SK-N-SH treated with all-trans-retinoic acid at 6 μM for 48 hours (cell line): ENCODE measurements at regions not wholly inside any gene's neighbourhood (a gene's known extent, or its start where the extent isn't known, plus 50 kb on each side); places are given as distances from the start of the nearest gene placed in this dataset.

ENCODE experiments used
- ATAC-seq: fragments of 200-7000 bp; cut with Tn5 transposase; 3 replicates; pipeline ENCODE4 v1.9.1; 2020; ENCODE audit warnings: mild to moderate bottlenecking, moderate library complexity
- ARNTL ChIP-seq: fragments of 450-650 bp; formaldehyde crosslinking; IDR thresholded peaks from 2 replicates; pipeline ENCODE4 v1.5.0; 2020; ENCODE audit warnings: low read depth, mild to moderate bottlenecking, moderate library complexity, borderline replicate concordance
- BACH2 ChIP-seq: fragments of 250-450 bp; sonication (Bioruptor Pico); IDR thresholded peaks from 2 replicates; pipeline ENCODE4 v1.9.0; 2021; ENCODE audit warnings: mild to moderate bottlenecking, borderline replicate concordance
- CREB5 ChIP-seq: fragments of 250-450 bp; sonication (Bioruptor Pico); IDR thresholded peaks from 2 replicates; pipeline ENCODE4 v1.5.1; 2020; ENCODE audit warnings: low read depth, mild to moderate bottlenecking, moderate library complexity
- CSDC2 ChIP-seq: fragments of 250-450 bp; sonication (Bioruptor Pico); IDR thresholded peaks from 2 replicates; pipeline ENCODE4 v1.5.0; 2020; ENCODE audit warnings: mild to moderate bottlenecking, moderate library complexity
- CSRNP3 ChIP-seq: fragments of 250-450 bp; sonication (Bioruptor Pico); IDR thresholded peaks from 2 replicates; pipeline ENCODE4 v1.5.1; 2021; ENCODE audit warnings: mild to moderate bottlenecking, moderate library complexity
- GLIS3 ChIP-seq: fragments of 250-450 bp; sonication (Bioruptor Pico); IDR thresholded peaks from 2 replicates; pipeline ENCODE4 v1.5.0; 2020; ENCODE audit warnings: mild to moderate bottlenecking, moderate library complexity
- ISL1 ChIP-seq: fragments of 250-450 bp; sonication (Bioruptor Pico); IDR thresholded peaks from 2 replicates; pipeline ENCODE4 v2.1.2; 2022; ENCODE audit warnings: mild to moderate bottlenecking, moderate library complexity
- OSR1 ChIP-seq: fragments of 250-450 bp; sonication (Bioruptor Pico); IDR thresholded peaks from 2 replicates; pipeline ENCODE4 v1.8.0; 2022; ENCODE audit warnings: moderate library complexity, mild to moderate bottlenecking, inconsistent platforms
- PATZ1 ChIP-seq: fragments of 250-450 bp; sonication (Bioruptor Pico); IDR thresholded peaks from 2 replicates; pipeline ENCODE4 v1.8.0; 2020; ENCODE audit warnings: mild to moderate bottlenecking, moderate library complexity, borderline replicate concordance
- POU6F1 ChIP-seq: fragments of 250-450 bp; sonication (Bioruptor Pico); IDR thresholded peaks from 2 replicates; pipeline ENCODE4 v1.8.0; 2021; ENCODE audit warnings: low read depth, mild to moderate bottlenecking, moderate library complexity, borderline replicate concordance
- PPARA ChIP-seq: fragments of 250-450 bp; sonication (Bioruptor Pico); IDR thresholded peaks from 2 replicates; pipeline ENCODE4 v1.5.0; 2020; ENCODE audit warnings: mild to moderate bottlenecking, borderline replicate concordance
- RARB ChIP-seq: fragments of 250-450 bp; sonication (Bioruptor Pico); IDR thresholded peaks from 2 replicates; pipeline ENCODE4 v1.8.0; 2021; ENCODE audit warnings: mild to moderate bottlenecking, moderate library complexity
- SNAI2 ChIP-seq: fragments of 250-450 bp; sonication (Bioruptor Pico); IDR thresholded peaks from 2 replicates; pipeline ENCODE4 v1.5.0; 2020; ENCODE audit warnings: mild to moderate bottlenecking, moderate library complexity
- TCF4 ChIP-seq: fragments of 250-450 bp; sonication (Bioruptor Pico); IDR thresholded peaks from 2 replicates; pipeline ENCODE4 v1.8.0; 2021; ENCODE audit warnings: mild to moderate bottlenecking, moderate library complexity, borderline replicate concordance
- TOX ChIP-seq: fragments of 250-450 bp; sonication (Bioruptor Pico); IDR thresholded peaks from 2 replicates; pipeline ENCODE4 v1.8.0; 2021; ENCODE audit warnings: mild to moderate bottlenecking, moderate library complexity, borderline replicate concordance
- TSHZ2 ChIP-seq: fragments of 250-450 bp; sonication (Bioruptor Pico); IDR thresholded peaks from 2 replicates; pipeline ENCODE4 v1.5.0; 2020; ENCODE audit warnings: mild to moderate bottlenecking, moderate library complexity
- ZC3H10 ChIP-seq: fragments of 250-450 bp; sonication (Bioruptor Pico); IDR thresholded peaks from 2 replicates; pipeline ENCODE4 v1.5.1; 2021; ENCODE audit warnings: mild to moderate bottlenecking, moderate library complexity
- ZFP3 ChIP-seq: fragments of 250-450 bp; sonication (Bioruptor Pico); IDR thresholded peaks from 2 replicates; pipeline ENCODE4 v1.5.0; 2020; ENCODE audit warnings: mild to moderate bottlenecking, moderate library complexity
- ZFP30 ChIP-seq: fragments of 450-650 bp; formaldehyde crosslinking; IDR thresholded peaks from 2 replicates; pipeline ENCODE4 v1.5.0; 2022; ENCODE audit warnings: mild to moderate bottlenecking, moderate library complexity
- ZNF565 ChIP-seq: fragments of 450-650 bp; formaldehyde crosslinking; conservative IDR thresholded peaks from 2 replicates; pipeline ENCODE4 v1.5.0; 2020; ENCODE audit warnings: low read depth, mild to moderate bottlenecking, moderate library complexity
- ZNF70 ChIP-seq: fragments of 450-650 bp; formaldehyde crosslinking; IDR thresholded peaks from 2 replicates; pipeline ENCODE4 v1.5.0; 2020; ENCODE audit warnings: mild to moderate bottlenecking, moderate library complexity
- ZNF8 ChIP-seq: fragments of 450-650 bp; formaldehyde crosslinking; IDR thresholded peaks from 2 replicates; pipeline ENCODE4 v1.5.0; 2020; ENCODE audit warnings: mild to moderate bottlenecking, moderate library complexity

GRCh38 chr13:47135800-47136503, 239.1 kb upstream of the HTR2A start:
- ATAC-seq, result no peak
- TF ChIP-seq ARNTL (CRISPR knock-in tag) (no peak), CREB5 (CRISPR knock-in tag) (no peak), ZFP30 (CRISPR knock-in tag) (no peak), ZFP3 (CRISPR knock-in tag) (no peak), POU6F1 (CRISPR knock-in tag) (no peak), PPARA (CRISPR knock-in tag) (no peak), TOX (CRISPR knock-in tag) (no peak), ZNF8 (CRISPR knock-in tag) (no peak), ZNF70 (CRISPR knock-in tag) (no peak), PATZ1 (CRISPR knock-in tag) (no peak)

- TF ChIP-seq TCF4 (CRISPR knock-in tag) (no peak), SNAI2 (no peak), CSDC2 (CRISPR knock-in tag) (no peak), CREB5 (CRISPR knock-in tag) (no peak), ZFP30 (CRISPR knock-in tag) (no peak), OSR1 (CRISPR knock-in tag) (no peak), ZNF8 (CRISPR knock-in tag) (no peak), POU6F1 (CRISPR knock-in tag) (no peak), GLIS3 (no peak)
- TF ChIP-seq, all 23 proteins: peak for 0
- no peak for ATAC-seq
Measured at GRCh38 chr13:47134939-47135489, 238.2 kb upstream of the HTR2A start.

GRCh38 chr13:47133011-47133445, 236.2 kb upstream of the HTR2A start:
- TF ChIP-seq BACH2 (CRISPR knock-in tag), result no peak
- TF ChIP-seq ISL1 (CRISPR knock-in tag), result peak; percentile 52
- TF ChIP-seq PATZ1 (CRISPR knock-in tag), result no peak
- TF ChIP-seq RARB (CRISPR knock-in tag), result 0 out of 2 replicates have a peak, but pooled peaks have one; percentile 65
- no peak for TF ChIP-seq CSRNP3 (CRISPR knock-in tag)
- TF ChIP-seq TOX (CRISPR knock-in tag), result peak; percentile 55; the same call in 1 of the 2 replicates
- TF ChIP-seq ZNF565 (CRISPR knock-in tag), result no peak
- TF ChIP-seq TSHZ2 (CRISPR knock-in tag), result no peak
- no peak for TF ChIP-seq OSR1 (CRISPR knock-in tag)
- TF ChIP-seq ZC3H10 (CRISPR knock-in tag), result no peak; the same call in 1 of the 2 replicates
- TF ChIP-seq PPARA (CRISPR knock-in tag), result no peak
- TF ChIP-seq TCF4 (CRISPR knock-in tag), result no peak

More at GRCh38 chr13:47133011-47133445, 236.2 kb upstream of the HTR2A start:
- peak; percentile 87 for ATAC-seq
